ENCODE measurements at regions not wholly inside any gene's neighbourhood (a gene's known extent, or its start where the extent isn't known, plus 50 kb on each side); places are given as distances from the start of the nearest gene placed in this dataset.

DNA sequence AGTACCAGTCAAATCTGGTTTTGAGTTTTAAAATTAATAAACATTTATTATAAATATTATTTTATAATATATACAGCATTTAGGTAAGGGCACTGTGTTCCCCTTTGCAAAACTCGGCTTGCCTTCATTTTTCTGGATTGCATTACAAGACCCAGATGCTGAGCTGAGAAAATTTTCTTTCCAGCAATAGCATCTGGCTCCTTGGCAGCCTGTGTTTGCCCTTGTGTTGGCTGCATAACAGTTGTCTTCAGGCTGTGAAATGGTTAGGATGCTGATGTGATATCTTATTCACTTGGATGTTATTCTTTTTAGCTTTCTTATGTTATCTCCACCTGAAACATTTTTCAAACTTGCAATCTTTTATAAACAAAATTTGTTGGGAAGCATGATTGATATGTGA lies 784.4 kb downstream of the DACH1 start:
- TF ChIP-seq, protein P1, sequence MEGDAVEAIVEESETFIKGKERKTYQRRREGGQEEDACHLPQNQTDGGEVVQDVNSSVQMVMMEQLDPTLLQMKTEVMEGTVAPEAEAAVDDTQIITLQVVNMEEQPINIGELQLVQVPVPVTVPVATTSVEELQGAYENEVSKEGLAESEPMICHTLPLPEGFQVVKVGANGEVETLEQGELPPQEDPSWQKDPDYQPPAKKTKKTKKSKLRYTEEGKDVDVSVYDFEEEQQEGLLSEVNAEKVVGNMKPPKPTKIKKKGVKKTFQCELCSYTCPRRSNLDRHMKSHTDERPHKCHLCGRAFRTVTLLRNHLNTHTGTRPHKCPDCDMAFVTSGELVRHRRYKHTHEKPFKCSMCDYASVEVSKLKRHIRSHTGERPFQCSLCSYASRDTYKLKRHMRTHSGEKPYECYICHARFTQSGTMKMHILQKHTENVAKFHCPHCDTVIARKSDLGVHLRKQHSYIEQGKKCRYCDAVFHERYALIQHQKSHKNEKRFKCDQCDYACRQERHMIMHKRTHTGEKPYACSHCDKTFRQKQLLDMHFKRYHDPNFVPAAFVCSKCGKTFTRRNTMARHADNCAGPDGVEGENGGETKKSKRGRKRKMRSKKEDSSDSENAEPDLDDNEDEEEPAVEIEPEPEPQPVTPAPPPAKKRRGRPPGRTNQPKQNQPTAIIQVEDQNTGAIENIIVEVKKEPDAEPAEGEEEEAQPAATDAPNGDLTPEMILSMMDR (conservative IDR thresholded peaks at IDR 0.05; ENCODE audit: low read depth, low read length), result no peak
- TF ChIP-seq EZH2 (IDR thresholded peaks at IDR 0.05; ENCODE audit: low read length, unreplicated experiment), result no peak
